ENCODE measurements at regions not wholly inside any gene's neighbourhood (a gene's known extent, or its start where the extent isn't known, plus 50 kb on each side); places are given as distances from the start of the nearest gene placed in this dataset.

GRCh38 chr3:41064070-41064469 is 135.2 kb upstream of the CTNNB1 start:
- no peak for TF ChIP-seq CTCF (IDR thresholded peaks at IDR 0.05; ENCODE audit: borderline replicate concordance, control extremely low read depth, extremely low read depth, insufficient read depth, missing control alignments)
- in situ Hi-C loops (cut with MboI; ENCODE audit: low sequenced_read_pairs, unreplicated experiment) = no loop called here
- no peak for DNase-seq (ENCODE audit: low spot score)

GRCh38 chr3:41064526-41064925 is 134.8 kb upstream of the CTNNB1 start:
- no peak for TF ChIP-seq CTCF (IDR thresholded peaks at IDR 0.05; ENCODE audit: borderline replicate concordance, control extremely low read depth, extremely low read depth, insufficient read depth, missing control alignments)
- in situ Hi-C loops (cut with MboI; ENCODE audit: low sequenced_read_pairs, unreplicated experiment) = no loop called here
- DNase-seq (ENCODE audit: low spot score) = no peak

GRCh38 chr3:41065340-41065739 is 134.0 kb upstream of the CTNNB1 start:
- no peak for TF ChIP-seq CTCF (IDR thresholded peaks at IDR 0.05; ENCODE audit: borderline replicate concordance, control extremely low read depth, extremely low read depth, insufficient read depth, missing control alignments)
- DNase-seq (ENCODE audit: low spot score) = no peak
- in situ Hi-C loops (cut with MboI; ENCODE audit: low sequenced_read_pairs, unreplicated experiment) = no loop called here

- DNase-seq (ENCODE audit: low spot score) = no peak
- TF ChIP-seq CTCF (IDR thresholded peaks at IDR 0.05; ENCODE audit: borderline replicate concordance, control extremely low read depth, extremely low read depth, insufficient read depth, missing control alignments) = no peak
- in situ Hi-C loops (cut with MboI; ENCODE audit: low sequenced_read_pairs, unreplicated experiment) = no loop called here
Measured at GRCh38 chr3:41073190-41073589, 126.1 kb upstream of the CTNNB1 start.

- no peak for TF ChIP-seq CTCF (IDR thresholded peaks at IDR 0.05; ENCODE audit: borderline replicate concordance, control extremely low read depth, extremely low read depth, insufficient read depth, missing control alignments)
- in situ Hi-C loops (cut with MboI; ENCODE audit: low sequenced_read_pairs, unreplicated experiment) = no loop called here
- no peak for DNase-seq (ENCODE audit: low spot score)
Measured at GRCh38 chr3:41075975-41076374, 123.3 kb upstream of the CTNNB1 start.

- in situ Hi-C loops (cut with MboI; ENCODE audit: low sequenced_read_pairs, unreplicated experiment) = no loop called here
- DNase-seq (ENCODE audit: low spot score) = no peak
- no peak for TF ChIP-seq CTCF (IDR thresholded peaks at IDR 0.05; ENCODE audit: borderline replicate concordance, control extremely low read depth, extremely low read depth, insufficient read depth, missing control alignments)
Measured at GRCh38 chr3:41076399-41076798, 122.9 kb upstream of the CTNNB1 start.

GRCh38 chr3:41080141-41080540 is 119.2 kb upstream of the CTNNB1 start:
- in situ Hi-C loops (cut with MboI; ENCODE audit: low sequenced_read_pairs, unreplicated experiment) = no loop called here
- no peak for TF ChIP-seq CTCF (IDR thresholded peaks at IDR 0.05; ENCODE audit: borderline replicate concordance, control extremely low read depth, extremely low read depth, insufficient read depth, missing control alignments)
- DNase-seq (ENCODE audit: low spot score) = no peak

Measured in GM13976 (cell line).